GM10266 (cell line): ENCODE measurements at regions not wholly inside any gene's neighbourhood (a gene's known extent, or its start where the extent isn't known, plus 50 kb on each side); places are given as distances from the start of the nearest gene placed in this dataset.

ENCODE experiments used
- DNase-seq: peaks from one replicate; pipeline ENCODE4 v3.0.0; 2012; ENCODE audit errors: extremely low spot score
- TF ChIP-seq, protein P1 (sequence below): IDR thresholded peaks from 2 replicates; pipeline ENCODE4 v1.5.1; 2012; ENCODE audit warnings: mild to moderate bottlenecking, low read depth; ENCODE audit not compliant: control insufficient read depth, insufficient read depth; ENCODE audit errors: missing control alignments

DNA sequence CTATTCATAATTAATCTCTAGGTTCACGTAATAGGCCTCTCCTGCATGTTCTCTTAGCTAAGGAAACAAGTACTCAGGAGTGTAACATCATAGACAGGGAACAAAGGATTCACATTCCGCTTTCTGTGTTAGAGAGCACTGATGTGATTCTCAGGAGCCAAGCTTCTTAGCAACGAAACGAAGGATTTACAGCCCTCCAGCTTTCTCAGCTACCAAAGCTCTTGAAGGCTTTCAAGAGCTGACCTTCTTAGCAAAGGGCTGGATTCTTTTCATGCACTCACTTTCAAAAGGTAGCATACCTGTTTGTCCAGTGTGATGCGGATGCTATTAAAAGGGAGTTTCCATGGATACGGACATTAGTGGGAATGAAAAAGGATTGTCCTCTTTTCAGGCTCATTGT lies 107.4 kb downstream of the TUSC1 start:
- no peak for DNase-seq

DNA sequence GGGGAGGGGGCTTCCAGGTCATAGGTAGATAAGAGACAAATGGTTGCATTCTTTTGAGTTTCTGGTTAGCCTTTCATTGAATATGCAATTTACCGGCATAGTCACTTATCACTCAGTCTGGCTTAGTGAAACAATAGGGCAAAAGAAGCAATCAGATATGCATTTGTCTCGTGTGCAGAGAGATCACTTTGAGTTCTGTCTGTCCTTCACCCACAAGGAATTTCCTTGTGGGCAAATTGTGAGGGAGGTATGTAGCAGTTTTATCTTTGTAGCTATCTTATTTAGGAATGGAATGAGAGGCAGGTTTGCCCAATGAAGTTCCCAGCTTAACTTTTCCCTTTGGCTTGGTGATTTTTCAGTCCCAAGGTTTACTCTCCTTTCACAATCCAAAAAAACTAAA lies 116.1 kb downstream of the TUSC1 start:
- DNase-seq: no peak
- TF ChIP-seq, protein P1, sequence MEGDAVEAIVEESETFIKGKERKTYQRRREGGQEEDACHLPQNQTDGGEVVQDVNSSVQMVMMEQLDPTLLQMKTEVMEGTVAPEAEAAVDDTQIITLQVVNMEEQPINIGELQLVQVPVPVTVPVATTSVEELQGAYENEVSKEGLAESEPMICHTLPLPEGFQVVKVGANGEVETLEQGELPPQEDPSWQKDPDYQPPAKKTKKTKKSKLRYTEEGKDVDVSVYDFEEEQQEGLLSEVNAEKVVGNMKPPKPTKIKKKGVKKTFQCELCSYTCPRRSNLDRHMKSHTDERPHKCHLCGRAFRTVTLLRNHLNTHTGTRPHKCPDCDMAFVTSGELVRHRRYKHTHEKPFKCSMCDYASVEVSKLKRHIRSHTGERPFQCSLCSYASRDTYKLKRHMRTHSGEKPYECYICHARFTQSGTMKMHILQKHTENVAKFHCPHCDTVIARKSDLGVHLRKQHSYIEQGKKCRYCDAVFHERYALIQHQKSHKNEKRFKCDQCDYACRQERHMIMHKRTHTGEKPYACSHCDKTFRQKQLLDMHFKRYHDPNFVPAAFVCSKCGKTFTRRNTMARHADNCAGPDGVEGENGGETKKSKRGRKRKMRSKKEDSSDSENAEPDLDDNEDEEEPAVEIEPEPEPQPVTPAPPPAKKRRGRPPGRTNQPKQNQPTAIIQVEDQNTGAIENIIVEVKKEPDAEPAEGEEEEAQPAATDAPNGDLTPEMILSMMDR: no peak

More for the DNA sequence above, 107.4 kb downstream of the TUSC1 start:
- TF ChIP-seq, protein P1: no peak

DNA sequence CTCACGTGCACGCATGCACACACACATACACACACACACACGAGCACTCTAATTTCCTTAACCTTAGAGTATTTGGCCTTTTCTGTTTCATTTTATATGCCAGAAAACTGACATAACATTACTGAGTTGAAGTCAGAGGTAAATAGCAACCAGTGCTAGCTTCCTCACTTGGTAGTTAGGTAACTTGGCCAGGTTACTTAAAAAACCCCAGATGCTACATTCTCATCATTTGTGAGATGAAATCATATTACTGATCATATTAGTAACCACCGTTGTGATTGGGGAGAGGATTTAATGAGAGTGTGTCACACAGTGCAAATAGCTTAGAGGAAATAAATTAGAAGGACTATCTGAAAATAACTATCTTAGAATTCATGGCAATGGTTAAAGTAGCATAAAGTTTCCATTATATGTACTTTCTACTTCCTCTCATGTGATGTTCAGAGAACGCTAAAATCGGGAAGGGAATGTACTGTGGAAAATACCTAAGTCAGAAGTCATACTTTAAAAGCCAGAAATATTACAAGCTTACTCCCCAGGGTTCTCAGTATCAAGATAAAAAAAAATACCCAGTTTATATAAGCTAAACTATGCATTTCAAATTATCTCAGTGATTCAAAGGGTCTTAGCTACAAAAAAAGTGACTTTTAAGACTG lies 120.5 kb downstream of the TUSC1 start:
- TF ChIP-seq, protein P1: no peak
- DNase-seq: no peak

DNA sequence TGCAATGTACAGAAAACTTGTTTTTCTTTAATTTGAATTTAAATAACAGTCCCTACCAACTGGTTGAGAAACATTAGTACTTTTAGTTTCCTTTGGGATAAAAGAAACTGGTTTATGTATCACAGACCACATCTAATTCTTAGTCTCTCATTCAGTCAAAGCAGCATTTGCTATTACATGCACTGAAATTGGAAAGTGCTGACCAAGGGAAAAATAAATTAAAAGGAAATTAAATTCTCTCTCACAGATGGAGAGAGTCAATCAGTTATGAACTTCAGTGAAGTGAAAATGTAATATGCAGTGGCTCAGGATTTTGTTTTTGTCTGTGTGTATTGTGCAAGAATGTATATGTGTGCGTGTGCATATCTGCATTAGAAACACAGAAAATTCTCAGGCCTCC lies 121.7 kb downstream of the TUSC1 start:
- TF ChIP-seq, protein P1: no peak
- no peak for DNase-seq

DNA sequence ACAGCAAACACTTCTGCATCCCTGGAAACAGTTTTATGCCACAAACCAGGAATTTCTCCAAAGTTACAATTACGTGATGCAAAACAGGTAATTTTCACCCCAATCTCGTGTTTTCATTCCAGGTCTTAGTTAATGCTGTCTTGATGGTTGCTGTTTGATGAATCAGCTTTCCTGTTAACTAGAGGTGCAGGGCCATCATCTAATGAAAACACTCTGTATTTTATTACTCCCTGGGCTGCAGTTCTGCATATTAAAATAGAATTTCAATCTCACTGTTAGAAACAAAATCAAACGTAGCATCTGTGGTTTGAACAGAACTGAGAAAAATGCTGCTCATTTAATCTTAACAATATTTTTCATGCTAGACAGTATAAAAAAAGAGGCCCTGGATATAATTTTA lies 129.4 kb downstream of the TUSC1 start:
- DNase-seq: no peak
- TF ChIP-seq, protein P1: no peak

DNA sequence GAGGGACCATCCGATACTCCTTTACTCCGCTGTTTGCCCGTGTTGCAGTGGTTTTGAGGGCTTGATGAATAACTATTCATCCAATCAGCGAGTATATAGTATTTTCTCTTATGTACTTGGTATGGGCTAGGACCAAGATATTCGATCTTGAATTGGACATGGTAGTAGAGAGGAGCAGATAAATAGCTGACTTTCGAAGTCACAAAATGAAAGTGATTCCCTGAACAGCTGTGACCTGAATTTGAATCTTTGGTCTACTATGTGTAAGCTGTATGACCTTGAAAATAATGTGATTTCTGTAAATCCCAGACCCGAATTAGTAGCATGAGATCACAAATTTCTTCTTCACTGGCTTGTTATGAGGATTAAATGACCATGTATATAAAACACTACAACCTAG lies 134.4 kb downstream of the TUSC1 start:
- no peak for DNase-seq
- TF ChIP-seq, protein P1: no peak

DNA sequence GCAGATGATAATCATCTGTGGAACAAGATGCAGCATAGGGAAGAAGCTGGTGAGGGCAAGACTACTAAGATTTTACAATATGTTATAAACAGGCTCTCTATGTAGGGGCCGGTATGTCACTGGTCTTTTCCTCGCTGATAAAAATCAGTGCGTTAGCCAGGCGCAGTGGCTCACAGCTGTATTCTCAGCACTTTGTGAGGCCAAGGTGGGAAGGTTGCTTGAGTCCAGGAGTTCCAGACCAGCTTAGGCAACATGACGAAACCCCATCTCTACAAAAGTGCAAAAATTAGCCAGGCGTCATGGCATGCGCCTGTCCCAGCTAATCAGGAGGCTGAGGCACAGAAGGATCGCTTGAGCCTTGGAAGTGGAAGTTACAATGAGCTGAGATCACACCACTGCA lies 135.9 kb downstream of the TUSC1 start:
- no peak for DNase-seq
- TF ChIP-seq, protein P1: no peak
